ENCODE measurements at regions not wholly inside any gene's neighbourhood (a gene's known extent, or its start where the extent isn't known, plus 50 kb on each side); places are given as distances from the start of the nearest gene placed in this dataset.
"Not testable (repeated sequence)": the region's sequence is repeated elsewhere in the genome, so short reads cannot be mapped to it uniquely, and the experiment has no call there.

DNA sequence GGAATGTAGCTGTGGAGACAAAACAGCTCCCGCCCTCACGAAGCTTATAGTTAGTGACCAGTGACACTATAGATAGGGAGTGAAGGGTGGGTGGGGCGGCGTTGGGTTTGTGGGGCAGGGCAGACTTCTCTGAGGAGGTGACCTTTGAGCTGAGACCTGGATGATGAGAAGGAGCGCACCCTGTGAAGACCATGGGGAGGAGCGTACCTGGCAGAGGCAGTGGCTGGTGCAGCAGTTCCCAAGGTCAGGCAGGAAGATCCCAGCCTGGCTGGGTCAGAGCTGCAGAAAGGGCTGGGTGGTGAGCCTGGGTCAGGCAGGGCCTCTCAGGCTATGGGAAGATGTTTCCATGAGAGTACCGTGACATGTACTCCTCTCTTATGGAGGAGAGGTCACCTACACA is 135.0 kb upstream of the RCN1 start:
- DNase-seq: no peak

DNA sequence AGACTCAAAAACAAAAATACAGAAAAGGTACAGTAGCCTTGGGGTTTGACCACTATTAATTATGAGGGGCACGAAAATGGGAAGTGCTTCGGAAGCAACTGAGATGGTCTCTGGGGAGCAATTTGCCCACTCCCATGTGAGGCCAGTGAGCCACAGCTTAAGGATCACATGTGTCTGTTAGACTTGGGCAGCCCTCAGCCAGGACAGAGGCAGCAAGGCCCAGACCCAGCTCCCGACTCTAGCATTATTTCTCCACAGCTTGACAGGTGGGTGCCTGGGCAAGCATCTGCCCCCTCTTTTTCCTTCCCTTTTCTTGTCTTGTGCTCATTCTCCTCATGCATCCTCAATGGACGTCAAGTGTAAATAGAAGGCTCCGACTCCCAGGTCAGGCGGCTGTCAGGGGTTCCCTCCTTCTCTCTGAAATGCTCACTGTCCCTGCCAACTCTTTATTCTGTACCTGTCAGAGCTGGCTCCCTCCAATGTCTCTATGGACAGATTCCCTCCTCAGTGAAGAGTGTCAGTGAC is 137.0 kb upstream of the RCN1 start:
- no peak for DNase-seq

DNA sequence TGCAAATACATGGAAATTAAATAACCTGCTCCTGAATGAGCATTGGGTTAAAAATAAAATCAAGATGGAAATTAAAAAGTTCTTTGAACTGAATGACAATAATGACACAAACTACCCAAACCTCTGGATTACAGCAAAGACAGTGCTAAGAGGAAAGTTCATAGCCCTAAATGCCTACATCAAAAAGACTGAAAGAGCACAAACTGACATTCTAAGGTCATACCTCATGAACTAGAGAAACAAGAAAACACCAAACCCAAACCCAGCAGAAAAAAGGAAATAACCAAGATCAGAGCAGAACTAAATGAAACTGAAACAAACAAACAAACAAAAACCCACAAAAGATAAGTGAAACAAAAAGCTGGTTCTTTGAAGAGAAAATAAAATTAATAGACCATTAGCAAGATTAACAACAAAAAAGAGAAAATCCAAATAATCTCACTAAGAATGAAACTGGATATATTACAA is 138.6 kb upstream of the PAX6 start:
- not testable (repeated sequence) for DNase-seq

DNA sequence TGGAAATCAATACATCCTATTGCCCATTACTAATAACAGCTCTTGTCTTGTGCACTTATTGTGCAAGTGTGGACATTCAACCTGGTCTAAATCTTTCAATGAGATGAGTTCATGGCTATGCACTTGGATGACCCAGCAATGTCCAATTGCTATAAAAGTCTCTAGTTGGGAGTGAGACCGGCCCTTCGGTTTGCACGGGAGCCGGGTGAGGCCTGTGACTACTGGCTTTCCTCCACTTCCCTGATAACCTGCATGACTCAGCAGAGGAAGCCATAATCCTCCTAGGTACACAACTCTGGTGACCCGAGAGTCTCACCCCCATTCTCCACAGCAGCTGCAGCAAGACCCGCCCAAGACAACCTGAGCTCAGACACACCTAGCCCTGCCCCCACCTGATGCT is 135.9 kb upstream of the PAX6 start:
- DNase-seq: no peak

DNA sequence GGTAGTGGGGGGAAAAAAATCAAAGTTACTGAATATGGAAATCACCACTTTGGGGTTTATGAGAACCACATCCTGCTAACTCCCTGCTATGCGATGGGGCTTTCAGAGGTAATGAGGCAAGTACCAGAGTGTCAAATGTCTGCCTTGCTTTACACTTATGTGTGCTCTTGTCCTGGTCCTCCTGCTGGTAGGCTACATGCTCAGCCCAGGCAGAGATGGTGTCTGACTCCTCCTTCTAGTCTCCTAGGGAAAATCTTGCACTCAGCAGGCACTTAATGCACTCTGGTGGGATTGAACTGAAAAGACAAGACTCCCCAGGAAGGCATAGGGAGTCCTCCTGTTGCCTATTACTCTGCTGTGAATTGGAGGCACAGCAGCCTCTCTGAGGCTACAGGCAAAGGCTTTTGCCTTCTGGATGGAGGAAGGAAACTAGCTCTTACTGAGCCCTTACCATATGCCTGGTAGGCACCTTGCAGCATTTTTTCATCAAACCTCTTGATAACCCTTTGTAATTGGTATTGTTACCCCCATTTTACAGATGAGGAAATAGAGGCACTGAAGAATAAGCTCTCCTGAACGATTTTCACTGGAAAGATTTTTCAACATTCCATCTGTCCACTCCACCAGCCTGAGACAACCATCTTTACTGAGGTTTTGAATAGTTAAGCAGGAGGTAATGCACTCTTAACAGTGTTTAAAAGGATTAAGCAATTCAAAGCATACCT is 132.1 kb upstream of the PAX6 start:
- DNase-seq: no peak

DNA sequence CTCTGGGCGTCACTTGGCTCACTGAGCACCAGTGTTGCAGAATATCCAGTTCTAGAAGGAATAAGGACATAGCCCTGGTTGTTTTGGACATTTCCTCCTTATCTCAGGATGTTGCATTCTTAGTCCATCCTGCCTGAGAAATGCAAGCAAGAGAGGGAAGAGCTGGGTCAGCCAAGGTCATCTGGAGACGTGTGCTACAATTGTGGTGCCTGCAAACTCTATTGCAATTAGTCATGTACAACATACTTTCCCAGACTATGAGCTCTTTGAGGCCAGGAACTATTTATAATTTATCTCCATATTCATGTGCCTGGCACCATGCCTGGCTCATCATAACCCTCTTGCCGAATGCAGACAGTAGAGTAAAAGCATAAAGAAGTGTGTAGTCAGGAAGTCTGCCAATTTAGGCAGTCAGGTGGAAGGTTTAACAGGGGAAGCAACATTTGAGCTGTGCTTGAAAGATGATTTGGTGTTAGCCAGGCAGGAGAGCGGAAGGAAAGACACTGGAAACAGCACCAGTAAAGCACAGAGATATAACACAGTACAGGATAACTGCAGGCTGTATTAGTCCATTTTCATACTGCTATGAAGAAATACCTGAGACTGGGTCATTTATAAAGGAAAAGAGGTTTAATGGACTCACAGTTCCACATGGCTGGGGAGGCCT is 129.4 kb upstream of the PAX6 start:
- DNase-seq: no peak

DNA sequence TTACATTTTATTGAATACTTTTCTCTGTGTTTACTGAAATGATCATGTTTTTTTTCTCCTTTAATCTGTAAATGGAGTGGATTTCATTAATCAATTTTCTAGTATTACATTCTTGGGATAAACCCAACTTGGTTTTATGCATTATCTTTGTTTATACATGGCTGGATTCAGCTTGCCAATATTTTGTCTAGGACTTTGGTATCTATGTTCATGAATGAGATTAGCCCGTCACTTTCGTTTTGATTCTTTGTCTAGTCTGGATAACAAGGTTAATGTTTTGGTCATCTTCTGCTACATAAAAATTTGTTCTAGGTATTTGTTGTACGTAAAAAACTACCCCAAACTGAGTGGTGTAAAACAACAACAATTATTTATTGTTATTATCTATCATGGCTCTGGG is 127.9 kb upstream of the PAX6 start:
- DNase-seq: no peak

DNA sequence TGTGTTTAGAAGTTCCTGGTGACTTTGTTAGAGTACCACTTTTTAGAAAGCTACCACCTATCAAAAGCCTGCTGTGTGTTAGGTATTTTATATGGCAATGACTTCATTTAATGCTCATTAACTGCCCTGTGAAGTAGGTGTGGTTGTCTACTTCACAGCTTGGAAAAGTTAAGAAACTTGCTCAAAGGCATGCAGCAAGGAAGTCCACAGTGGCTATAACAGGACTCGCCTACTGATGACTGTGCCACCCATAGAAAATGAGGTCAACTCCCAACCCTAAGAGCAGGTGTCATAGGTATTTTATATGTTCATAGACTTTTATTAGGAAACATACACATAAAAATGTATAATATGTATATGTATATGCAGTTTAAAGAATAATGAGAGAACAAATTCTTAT is 125.2 kb upstream of the PAX6 start:
- no peak for DNase-seq

DNA sequence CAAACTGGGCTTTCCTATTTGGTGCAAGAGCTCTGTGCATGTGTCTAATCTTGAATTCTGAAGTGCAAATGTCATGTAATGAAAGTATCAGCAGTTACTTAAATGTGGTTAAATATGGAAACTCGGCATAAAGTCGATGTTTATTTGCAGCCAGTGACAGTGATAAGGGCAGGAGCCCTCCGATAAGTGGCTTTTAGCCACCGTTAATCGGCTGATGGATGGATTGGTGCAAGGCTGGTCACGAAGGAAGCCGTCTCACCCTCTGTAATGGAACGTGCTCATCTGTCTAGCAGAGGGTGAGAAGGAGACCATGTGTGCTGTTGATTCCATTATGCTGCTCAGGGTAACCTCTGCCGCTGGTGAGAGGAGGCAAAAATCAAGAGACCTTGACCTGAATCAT is 121.8 kb upstream of the PAX6 start:
- no peak for DNase-seq

DNA sequence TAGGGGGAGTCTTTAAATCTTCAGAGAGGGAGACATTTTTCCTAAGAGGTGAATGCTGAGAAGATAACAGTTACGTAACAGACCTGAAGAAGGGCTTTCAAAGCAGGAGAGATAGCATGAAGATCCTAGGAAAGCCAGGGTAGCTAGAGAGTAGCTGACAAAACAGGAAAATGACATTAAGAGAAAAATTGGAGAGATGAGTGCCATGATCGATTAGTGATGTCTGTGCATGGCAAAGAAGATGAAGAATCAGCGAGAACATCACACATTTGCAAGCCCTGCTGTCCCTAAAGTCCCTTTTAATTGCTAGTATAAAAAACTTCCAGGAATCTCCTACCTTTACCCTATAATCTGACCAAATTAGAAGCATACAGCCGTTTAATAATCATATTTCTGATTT is 116.9 kb upstream of the PAX6 start:
- no peak for DNase-seq

DNA sequence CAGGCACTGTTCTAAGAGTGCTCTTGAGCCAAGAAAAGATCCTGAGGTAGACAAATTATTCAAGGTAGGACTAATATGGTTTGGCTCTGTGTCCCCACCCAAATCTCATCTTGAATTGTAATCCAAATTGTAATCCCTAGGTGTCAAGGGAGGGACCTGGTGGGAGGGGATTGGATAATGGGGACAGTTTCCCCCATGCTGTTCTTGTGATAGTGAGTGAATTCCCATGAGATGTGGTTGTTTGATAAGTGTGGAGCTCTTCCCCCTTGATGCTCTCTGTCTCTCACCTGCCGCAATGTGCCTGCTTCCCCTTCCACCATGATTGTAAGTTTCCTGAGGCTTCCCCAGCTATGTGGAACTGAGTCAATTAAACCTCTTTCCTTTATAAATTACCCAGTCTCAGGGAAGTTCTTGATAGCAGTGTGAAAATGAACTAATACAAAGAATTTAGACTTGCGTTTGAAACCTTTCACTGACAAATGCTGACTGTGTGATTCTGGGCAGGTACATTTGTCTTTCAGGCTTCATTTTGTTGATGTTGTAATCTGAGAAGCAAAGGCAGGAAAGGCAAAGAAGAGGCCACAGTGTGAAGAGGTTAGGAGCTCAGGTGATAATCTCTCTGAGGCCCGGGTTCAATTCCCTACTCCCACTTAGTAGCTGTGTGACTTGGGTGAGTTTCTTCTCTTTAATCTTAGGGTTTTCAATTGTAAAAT is 115.8 kb upstream of the PAX6 start:
- DNase-seq: no peak

DNA sequence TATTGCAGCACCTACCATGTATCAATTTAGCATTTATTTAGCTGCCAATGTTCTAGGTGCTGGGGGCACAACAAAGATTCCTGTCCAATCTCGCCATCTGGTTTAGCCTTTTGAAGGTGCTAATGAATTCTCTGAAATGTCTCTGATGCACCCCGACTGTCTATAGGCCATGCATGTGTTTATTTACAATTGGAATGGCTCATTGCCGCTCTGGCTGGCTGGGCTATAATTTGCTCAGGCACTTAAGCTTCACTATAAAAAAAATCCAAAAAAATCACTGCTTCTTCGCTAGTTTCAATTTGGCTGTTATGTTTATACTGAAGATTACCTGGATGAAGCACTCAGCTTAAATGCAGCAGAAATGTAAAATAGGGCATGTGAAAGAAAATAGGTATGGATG is 115.0 kb upstream of the PAX6 start:
- no peak for DNase-seq

DNA sequence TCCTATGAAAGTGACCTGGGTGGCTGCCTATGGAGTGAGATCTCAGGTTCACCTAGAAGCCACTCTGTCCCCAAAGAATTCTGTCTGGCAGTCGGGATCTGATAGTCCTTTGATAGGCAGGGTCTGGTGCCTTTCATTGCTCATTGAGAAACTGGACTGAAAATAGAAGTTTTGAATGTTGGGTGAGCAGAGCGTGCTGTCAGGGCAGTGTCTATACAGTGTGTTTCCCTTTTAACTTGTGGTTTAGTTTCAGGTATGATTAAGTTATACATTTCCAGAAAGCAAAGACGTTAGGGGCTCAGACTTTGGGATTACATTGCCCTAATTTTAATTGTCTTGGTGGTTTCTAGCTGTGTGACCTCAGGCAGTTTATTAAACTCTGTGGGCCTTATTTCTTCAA is 111.3 kb upstream of the PAX6 start:
- DNase-seq: no peak

DNA sequence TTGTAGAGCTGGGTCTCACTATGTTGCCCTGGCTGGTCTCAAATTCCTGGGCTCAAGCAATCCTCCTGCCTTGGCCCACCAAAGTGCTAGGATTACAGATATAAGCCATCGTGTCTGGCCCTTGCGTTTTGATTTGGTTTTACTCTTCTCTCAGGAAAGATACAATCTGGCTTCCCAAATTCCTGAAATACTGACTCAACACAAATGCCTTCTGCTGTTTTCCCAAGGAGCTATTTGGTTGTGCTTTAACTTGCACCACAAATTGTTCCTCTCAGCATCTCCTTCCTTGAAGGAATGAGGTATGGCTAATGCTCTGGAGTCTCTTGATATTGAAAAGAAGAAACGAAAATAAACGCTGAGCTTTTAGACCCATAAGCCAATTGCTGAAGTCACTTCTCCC is 110.0 kb upstream of the PAX6 start:
- DNase-seq: no peak

DNA sequence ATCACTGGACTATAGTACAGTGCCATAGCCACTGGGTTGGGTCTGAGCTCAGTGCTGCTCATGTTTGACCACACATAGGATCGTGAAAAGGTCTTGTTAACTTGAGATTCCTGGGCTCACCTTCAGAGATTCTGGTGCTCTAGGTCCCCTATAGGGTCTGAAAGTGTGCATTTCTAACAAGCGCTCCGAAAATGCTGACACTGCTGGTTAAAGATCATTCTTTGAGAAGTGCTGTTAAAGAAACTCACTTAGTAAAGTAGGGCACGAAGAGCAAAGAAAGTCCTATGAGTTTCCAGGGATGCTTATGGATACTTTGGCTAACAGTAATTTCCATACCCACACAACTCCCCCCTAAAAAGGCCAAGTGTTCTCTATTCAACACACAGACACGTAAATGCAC is 108.1 kb upstream of the PAX6 start:
- DNase-seq: no peak

DNA sequence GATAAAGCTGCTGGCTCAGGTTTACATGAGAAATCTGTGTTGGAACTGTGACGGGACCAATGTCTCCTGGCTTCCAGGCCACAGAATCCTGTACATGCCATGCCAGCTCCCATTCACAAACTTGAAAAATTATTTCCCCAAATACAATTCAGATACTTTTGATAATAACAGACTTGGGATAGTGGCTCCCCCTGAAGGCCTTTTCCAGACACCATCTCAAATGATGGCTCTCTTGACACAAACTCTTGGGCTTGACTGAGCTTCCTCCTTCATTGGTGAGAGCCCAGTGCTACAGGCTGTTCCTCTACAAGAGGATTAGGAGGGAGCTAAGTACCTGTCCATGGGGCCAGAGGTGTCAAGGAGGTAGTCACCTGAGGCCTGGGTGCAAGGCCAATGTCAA is 104.7 kb upstream of the PAX6 start:
- no peak for DNase-seq

DNA sequence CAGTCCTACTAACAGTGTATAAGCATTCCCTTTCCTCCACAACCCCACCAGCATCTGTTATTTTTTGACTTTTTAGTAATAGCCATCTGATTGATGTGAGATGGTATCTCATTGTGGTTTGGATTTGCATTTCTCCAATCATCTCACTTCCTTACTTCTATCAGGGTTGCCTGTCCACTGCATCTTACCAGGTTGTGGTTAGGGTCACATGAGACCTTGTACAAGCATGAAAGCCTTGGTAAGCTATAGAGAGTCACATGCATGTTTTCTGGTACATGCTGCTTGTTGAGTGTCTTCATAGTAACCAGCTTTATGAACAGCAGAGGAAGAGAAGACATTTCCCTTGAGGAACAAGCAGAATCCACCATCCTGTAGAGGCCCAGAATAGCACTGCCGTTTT is 102.9 kb upstream of the PAX6 start:
- DNase-seq: no peak

DNA sequence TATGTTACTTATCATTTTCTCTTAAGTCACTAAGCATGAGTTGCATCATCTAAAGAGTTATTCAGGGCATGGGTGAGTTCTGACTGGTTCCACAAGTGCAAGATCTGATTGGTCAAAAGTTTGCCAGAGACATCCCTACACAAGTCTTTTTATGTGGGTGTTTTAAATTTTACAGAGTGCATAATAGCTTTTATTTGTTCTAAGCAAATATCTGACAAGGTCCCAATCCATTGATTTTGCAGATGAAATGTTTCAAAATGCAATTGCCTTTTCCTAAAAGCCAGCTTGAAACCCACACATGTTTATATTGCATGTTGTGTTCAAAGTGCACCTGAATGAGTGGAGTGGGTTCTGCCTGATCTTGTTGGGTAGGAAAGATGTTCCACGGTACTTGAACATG is 101.7 kb upstream of the PAX6 start:
- no peak for DNase-seq

DNA sequence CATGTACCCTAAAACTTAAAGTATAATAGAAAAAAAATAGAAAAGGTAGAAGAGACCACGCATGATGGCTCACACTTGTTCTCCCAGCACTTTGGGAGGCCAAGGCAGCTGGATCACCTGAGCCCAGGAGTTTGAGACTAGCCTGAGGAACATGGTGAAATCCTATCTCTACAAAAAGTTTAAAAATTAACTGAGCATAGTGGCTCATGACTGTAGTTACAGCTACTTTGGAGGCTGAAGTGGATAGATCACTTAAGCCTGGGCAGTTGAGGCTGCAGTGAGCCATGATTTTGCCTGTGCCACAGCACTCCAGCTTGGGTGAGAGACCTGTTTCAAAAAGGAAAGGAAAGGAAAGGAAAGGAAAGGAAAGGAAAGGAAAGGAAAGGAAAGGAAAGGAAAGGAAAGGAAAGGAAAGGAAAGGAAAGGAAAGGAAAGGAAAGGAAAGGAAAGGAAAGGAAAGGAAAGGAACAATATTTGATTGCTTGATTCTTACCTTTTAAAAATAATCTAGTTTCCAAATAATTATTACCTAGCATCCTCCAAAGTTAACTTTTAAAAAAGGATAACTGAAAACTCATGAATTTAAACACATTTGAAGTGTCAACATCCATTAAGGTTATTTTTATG is 99.9 kb upstream of the PAX6 start:
- no peak for DNase-seq

DNA sequence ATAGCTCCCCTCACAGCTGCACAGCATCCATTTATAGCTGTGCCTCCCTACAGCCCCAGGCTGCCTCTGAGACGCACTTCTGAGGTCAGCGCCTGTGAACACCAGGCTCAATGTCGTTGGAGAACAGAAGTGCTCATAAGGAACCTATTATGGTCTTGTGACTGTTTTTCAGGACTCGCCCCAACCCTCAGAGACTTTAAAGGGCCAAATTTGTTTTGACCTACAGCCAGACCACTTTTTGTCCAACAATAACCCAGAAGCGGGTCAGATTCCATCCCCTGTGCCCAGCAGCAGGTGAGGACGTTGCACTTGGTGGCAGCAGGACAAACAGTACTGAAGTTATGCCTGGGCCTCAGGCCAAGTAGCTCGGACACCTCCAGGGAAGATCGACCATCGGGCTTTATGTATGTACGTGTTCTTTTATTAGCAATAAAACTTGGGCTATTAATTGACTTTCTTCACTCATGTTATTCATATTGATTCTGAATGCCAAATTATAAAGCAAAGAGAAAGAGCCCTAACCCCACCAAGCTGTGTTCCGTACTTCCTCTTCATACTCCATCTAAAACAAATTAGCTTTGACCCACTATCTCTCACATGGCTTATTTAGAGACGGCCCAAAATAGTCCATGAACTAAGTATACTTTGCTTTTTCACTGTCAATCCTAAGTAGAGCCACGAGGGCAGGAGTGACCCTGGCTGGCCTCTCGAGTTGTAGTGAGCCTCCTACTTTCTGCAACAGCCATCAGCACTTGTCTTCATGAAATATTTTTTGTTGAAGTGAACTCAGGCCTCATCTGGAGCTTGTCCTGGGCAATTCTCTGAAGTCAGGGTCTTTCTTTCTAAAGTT is 92.3 kb upstream of the PAX6 start:
- no peak for DNase-seq

DNA sequence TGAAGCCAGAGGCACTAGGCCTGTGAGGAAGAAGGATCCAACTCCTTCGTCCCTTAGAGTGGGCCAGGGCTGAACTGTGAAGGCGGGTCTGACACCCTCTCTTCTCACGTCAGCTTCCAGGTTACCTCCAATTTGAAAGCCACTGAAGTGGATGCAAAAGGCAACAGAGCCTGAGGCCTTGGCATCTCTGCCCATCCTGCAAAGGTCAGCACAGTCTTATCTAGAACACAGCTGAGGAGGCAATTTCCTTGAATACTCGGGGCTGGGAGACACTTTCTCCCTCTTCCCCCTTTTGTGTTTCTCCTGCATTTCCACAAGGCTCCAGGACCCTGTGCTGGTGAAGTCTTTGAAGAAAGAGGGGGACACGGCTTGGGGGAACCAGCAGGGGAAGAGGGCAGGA is 91.6 kb upstream of the PAX6 start:
- DNase-seq: no peak

DNA sequence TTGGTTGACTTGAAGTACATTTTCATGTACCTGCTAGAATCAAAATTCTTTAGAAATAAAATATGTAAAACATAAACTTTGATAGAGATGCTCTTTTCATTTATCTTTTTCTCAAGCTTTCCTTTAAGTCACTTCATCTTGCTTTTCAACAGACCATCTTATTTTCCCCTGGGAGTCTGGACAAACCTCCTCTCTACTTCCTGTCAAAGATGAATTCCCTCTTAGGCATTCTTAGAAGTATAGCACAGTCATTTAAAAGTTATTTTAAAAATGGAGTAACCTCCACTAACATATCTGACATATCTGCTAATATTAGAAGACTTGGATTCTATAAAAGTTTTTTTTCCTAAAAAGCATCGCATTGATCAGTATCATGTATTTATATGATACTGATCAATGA is 84.8 kb upstream of the PAX6 start:
- DNase-seq: no peak

DNA sequence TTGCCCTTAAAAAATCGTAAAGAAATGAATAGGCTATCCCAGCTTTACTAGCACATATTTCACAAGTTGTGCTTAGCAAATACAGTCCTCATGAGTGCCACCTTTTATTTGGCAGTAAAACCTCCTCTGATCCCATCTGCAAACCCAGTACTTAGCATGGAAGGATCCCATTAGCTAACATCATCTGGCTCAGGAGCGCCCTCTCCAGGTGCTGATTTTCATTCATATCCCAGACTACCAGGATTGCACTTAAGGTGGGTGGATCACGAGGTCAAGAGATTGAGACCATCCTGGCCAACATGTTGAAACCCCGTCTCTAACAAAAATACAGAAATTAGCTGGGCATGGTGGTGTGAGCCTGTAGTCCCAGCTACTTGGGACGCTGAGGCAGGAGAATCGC is 76.1 kb upstream of the PAX6 start:
- no peak for DNase-seq

Data from CD4-positive, alpha-beta T cell treated with Interleukin-12 subunit alpha and Interleukin-12 subunit beta, for 1 hour (primary cell).